ENCODE measurements at regions not wholly inside any gene's neighbourhood (a gene's known extent, or its start where the extent isn't known, plus 50 kb on each side); places are given as distances from the start of the nearest gene placed in this dataset.
"Not testable (repeated sequence)": the region's sequence is repeated elsewhere in the genome, so short reads cannot be mapped to it uniquely, and the experiment has no call there.

DNA sequence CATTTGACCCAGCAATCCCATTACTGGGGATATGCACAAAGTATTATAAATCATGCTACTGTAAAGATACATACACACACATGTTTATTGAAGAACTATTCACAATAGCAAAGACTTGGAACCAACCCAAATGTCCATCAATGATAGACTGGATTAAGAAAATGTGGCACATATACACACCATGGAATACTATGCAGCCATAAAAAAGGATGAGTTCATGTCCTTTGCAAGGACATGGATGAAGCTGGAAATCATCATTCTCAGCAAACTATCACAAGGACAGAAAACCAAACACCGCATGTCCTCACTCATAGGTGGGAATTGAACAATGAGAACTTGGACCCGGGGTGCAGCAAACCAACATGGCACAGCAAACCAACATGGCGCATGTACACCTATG is 215.5 kb upstream of the DUSP10 start:
- not testable (repeated sequence) for TF ChIP-seq POLR2A, EP300 (IDR thresholded peaks at IDR 0.05)
- TF ChIP-seq, protein P1, sequence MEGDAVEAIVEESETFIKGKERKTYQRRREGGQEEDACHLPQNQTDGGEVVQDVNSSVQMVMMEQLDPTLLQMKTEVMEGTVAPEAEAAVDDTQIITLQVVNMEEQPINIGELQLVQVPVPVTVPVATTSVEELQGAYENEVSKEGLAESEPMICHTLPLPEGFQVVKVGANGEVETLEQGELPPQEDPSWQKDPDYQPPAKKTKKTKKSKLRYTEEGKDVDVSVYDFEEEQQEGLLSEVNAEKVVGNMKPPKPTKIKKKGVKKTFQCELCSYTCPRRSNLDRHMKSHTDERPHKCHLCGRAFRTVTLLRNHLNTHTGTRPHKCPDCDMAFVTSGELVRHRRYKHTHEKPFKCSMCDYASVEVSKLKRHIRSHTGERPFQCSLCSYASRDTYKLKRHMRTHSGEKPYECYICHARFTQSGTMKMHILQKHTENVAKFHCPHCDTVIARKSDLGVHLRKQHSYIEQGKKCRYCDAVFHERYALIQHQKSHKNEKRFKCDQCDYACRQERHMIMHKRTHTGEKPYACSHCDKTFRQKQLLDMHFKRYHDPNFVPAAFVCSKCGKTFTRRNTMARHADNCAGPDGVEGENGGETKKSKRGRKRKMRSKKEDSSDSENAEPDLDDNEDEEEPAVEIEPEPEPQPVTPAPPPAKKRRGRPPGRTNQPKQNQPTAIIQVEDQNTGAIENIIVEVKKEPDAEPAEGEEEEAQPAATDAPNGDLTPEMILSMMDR (IDR thresholded peaks at IDR 0.05) = not testable (repeated sequence)

All from stomach (tissue), 4 donors.